HepG2 (cell line): ENCODE measurements at regions not wholly inside any gene's neighbourhood (a gene's known extent, or its start where the extent isn't known, plus 50 kb on each side); places are given as distances from the start of the nearest gene placed in this dataset.

ENCODE experiments used
- ATAC-seq: fragments of 200-7000 bp; cut with Tn5 transposase; 3 replicates; pipeline ENCODE4 v1.9.1; 2020; ENCODE audit warnings: mild to moderate bottlenecking, moderate library complexity
- BruUV-seq: library from RNA; stranded (reverse); fragments of 400-500 nt; replicated peaks from 2 replicates; lab custom pipeline; 2021; lab: Mats Ljungman, UMichigan
- CTCF ChIA-PET: fragments of 300-600 bp; formaldehyde crosslinking; extraction: SDS; loops from one replicate; lab custom pipeline; 2021; ENCODE audit warnings: low total read pairs, inconsistent platforms, low intra/inter-chr PET ratio; lab: Yijun Ruan, JAX
- POLR2A ChIA-PET: fragments of 350-600 bp; sonication (Branson Sonifier 250); formaldehyde crosslinking; loops from one replicate; lab custom pipeline; 2020; ENCODE audit warnings: antibody characterized with exemption, inconsistent platforms; lab: Yijun Ruan, JAX
- DNase-seq: peaks from one replicate; pipeline ENCODE4 v3.0.0-alpha.2; 2015; ENCODE audit warnings: low spot score
- FAIRE-seq: peaks from 3 replicates; lab custom pipeline; 2011; peaks lifted over from hg19 to GRCh38; lab: Jason Lieb, UNC
- H2AFZ ChIP-seq: one replicate; pipeline ENCODE4 v1.6.1; 2011; ENCODE audit warnings: low read length, inconsistent platforms
- H3K27ac ChIP-seq: fragments of 300-600 bp; 3 replicates; pipeline ENCODE4 v1.8.0; 2011; ENCODE audit warnings: mixed run types, mild to moderate bottlenecking, mixed read lengths, low read length, inconsistent platforms; ENCODE audit not compliant: insufficient read depth; ENCODE audit errors: extremely low read length
- H3K27me3 ChIP-seq, 2 experiments: fragments of 200-600 bp in 1 of 2; 2 replicates in 1 of 2; 3 replicates in 1 of 2; pipeline versions ENCODE4 v1.6.0 to v1.8.0; 2011; ENCODE audit warnings: low read length in 2 of 2, mild to moderate bottlenecking in 2 of 2, moderate library complexity in 2 of 2, inconsistent platforms in 1 of 2; ENCODE audit not compliant: insufficient read depth in 2 of 2, control insufficient read depth in 1 of 2
- H3K36me3 ChIP-seq, 2 experiments: fragments of 200-600 bp in 1 of 2; replicated peaks in 1 of 2; 2 replicates in 1 of 2; 3 replicates in 1 of 2; pipeline versions ENCODE4 v1.5.1 to v1.8.0; 2011; ENCODE audit warnings: low read length in 2 of 2, inconsistent platforms in 1 of 2; ENCODE audit not compliant: insufficient read depth in 2 of 2, control insufficient read depth in 1 of 2
- H3K4me1 ChIP-seq: 2 replicates; pipeline ENCODE4 v1.5.1; 2012; ENCODE audit warnings: low read length, inconsistent platforms; ENCODE audit not compliant: insufficient read depth
- H3K4me2 ChIP-seq: 2 replicates; pipeline ENCODE4 v1.6.0; 2011; ENCODE audit warnings: low read depth, low read length, inconsistent platforms
- H3K4me3 ChIP-seq, 3 experiments: fragments of 200-600 bp in 1 of 3; sonication (generic), shearing (Covaris generic) in 1 of 3; replicated peaks in 1 of 3; 2 replicates each; pipeline ENCODE4 v1.5.1; 2011 to 2016; ENCODE audit warnings: low read length in 3 of 3, inconsistent platforms in 2 of 3, low read depth in 2 of 3, mild to moderate bottlenecking in 2 of 3, control low read depth in 1 of 3, mixed read lengths in 1 of 3; ENCODE audit not compliant: insufficient read depth in 1 of 3
- H3K79me2 ChIP-seq: one replicate; pipeline ENCODE4 v1.6.1; 2011; ENCODE audit warnings: low read length, inconsistent platforms; ENCODE audit not compliant: insufficient read depth
- H3K9ac ChIP-seq: 2 replicates; pipeline ENCODE4 v1.6.0; 2011; ENCODE audit warnings: mild to moderate bottlenecking, low read depth, low read length, inconsistent platforms; ENCODE audit not compliant: insufficient read depth
- H3K9me3 ChIP-seq: 2 replicates; pipeline ENCODE4 v1.5.1; 2012; ENCODE audit warnings: mild to moderate bottlenecking, low read length
- H4K20me1 ChIP-seq: 2 replicates; pipeline ENCODE4 v1.6.0; 2011; ENCODE audit warnings: inconsistent platforms, mild to moderate bottlenecking, low read length, moderate library complexity; ENCODE audit not compliant: insufficient read depth
- KLF13 ChIP-seq: sonication (generic); formaldehyde crosslinking; IDR thresholded peaks from 2 replicates; pipeline ENCODE4 v1.4.0; 2020; ENCODE audit warnings: mild to moderate bottlenecking, missing genetic modification reagents
- POLR2AphosphoS2 ChIP-seq: IDR thresholded peaks from 2 replicates; pipeline ENCODE4 v1.6.1; 2011; ENCODE audit warnings: low read depth, low read length, improper control_type of control experiment
- SETDB1 ChIP-seq: sonication (generic); formaldehyde crosslinking; IDR thresholded peaks from 2 replicates; pipeline ENCODE4 v1.5.1; 2020; ENCODE audit warnings: missing genetic modification reagents, mild to moderate bottlenecking, borderline replicate concordance
- SOX6 ChIP-seq, 2 experiments: fragments of 450-650 bp in 1 of 2; sonication (generic) in 1 of 2; formaldehyde crosslinking in 1 of 2; IDR thresholded peaks; 2 replicates each; pipeline versions ENCODE4 v1.4.0 to v1.6.1; 2017 to 2020; ENCODE audit warnings: antibody characterized with exemption in 1 of 2, mild to moderate bottlenecking in 1 of 2, missing genetic modification reagents in 1 of 2
- ZBTB3 ChIP-seq: sonication (generic); formaldehyde crosslinking; IDR thresholded peaks from 2 replicates; pipeline ENCODE4 v1.4.0; 2020; ENCODE audit warnings: low read depth, mild to moderate bottlenecking, moderate library complexity, missing genetic modification reagents, borderline replicate concordance
- WGBS: methylation state at CpG from one replicate; pipeline ENCODE4 v1.1.6; 2017; ENCODE audit warnings: low lambda C conversion rate; 5-methylcytosine and 5-hydroxymethylcytosine counted together
- in situ Hi-C: cut with HindIII; loops from 2 replicates; pipeline ENCODE4 v1.10.0; 2017; ENCODE audit warnings: low pct_unique_long_range_greater_than_20kb; ENCODE audit not compliant: extremely low pct_ligation_motif_present
- intact Hi-C: fragments of 100-400 bp; cut with micrococcal nuclease; formaldehyde crosslinking; loops from one replicate; pipeline ENCODE4 v1.10.0; 2022; ENCODE audit not compliant: unreplicated experiment
- TF ChIP-seq, protein P1 (sequence below): sonication (generic); formaldehyde crosslinking; conservative IDR thresholded peaks from 2 replicates; pipeline ENCODE4 v1.4.0; 2020; ENCODE audit warnings: missing genetic modification reagents
- TF ChIP-seq, protein P2 (sequence below): sonication (generic); formaldehyde crosslinking; IDR thresholded peaks from 2 replicates; pipeline ENCODE4 v1.5.0; 2020; ENCODE audit warnings: mild to moderate bottlenecking, missing genetic modification reagents
- TF ChIP-seq, protein P3 (sequence below): sonication (generic); formaldehyde crosslinking; IDR thresholded peaks from 2 replicates; pipeline ENCODE4 v1.4.0; 2020; ENCODE audit warnings: mild to moderate bottlenecking, missing genetic modification reagents, borderline replicate concordance

DNA sequence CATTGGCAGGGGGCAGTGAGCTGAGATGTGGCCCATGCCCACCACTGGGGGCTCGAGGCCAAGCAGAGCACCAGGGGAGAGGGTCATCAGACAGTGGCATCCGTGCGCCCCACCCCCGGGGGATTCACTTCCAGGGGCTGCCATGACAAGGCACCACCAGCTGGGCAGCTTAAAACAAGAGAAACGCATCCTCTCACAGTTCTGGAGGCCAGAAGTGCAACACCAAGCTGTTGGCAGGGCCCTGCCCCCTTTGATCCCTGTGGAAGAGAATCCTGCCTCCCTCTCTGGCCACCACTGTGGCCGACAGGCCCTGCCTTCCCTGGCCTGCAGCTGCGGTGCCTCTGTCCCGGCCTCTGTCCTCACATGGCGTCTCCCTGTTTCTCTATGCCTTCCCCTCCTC lies 187.7 kb upstream of the ID2 start (continued):
- TF ChIP-seq, protein P1, sequence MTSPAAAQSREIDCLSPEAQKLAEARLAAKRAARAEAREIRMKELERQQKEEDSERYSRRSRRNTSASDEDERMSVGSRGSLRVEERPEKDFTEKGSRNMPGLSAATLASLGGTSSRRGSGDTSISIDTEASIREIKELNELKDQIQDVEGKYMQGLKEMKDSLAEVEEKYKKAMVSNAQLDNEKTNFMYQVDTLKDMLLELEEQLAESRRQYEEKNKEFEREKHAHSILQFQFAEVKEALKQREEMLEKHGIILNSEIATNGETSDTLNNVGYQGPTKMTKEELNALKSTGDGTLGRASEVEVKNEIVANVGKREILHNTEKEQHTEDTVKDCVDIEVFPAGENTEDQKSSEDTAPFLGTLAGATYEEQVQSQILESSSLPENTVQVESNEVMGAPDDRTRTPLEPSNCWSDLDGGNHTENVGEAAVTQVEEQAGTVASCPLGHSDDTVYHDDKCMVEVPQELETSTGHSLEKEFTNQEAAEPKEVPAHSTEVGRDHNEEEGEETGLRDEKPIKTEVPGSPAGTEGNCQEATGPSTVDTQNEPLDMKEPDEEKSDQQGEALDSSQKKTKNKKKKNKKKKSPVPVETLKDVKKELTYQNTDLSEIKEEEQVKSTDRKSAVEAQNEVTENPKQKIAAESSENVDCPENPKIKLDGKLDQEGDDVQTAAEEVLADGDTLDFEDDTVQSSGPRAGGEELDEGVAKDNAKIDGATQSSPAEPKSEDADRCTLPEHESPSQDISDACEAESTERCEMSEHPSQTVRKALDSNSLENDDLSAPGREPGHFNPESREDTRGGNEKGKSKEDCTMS (CRISPR knock-in tag), result no peak
- TF ChIP-seq SETDB1, result no peak
- TF ChIP-seq SOX6 (IDR thresholded peaks at IDR 0.05), result no peak
- no peak for TF ChIP-seq SOX6 (CRISPR knock-in tag; IDR thresholded peaks at IDR 0.05)
- no peak for TF ChIP-seq KLF13
- TF ChIP-seq POLR2AphosphoS2, result no peak

DNA sequence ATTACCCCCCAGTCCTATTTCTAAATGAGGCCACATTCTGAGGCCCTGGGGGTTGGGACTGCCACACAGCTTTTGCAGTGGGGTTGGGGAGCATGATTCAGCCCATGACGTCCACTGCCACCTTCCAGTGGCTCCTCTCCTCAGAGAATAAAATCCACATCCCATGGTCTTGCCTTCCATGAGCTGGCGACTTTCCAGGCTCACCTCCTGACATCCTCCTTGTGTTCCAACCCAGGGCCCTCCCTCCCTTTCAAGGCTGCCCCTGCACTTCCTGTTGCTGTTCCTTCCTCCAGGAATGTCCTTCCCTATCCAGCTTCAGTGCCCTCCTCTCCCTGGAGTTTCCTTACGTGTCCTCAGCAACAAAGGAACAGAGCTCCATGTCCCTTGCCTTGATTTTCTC lies 187.3 kb upstream of the ID2 start:
- CTCF ChIA-PET, result no interaction called here
- no peak overlapping the region for H3K4me2 ChIP-seq
- H3K79me2 ChIP-seq, result no peaks in the 10 kb centered on the region
- in situ Hi-C loops (no loop called here), intact Hi-C loops (no loop called here)
- H3K9ac ChIP-seq, result no peak overlapping the region
- H3K4me3 ChIP-seq, result no peak overlapping the region
- H3K9me3 ChIP-seq, result no peaks in the 10 kb centered on the region
- H3K27me3 ChIP-seq, result peaks cover 4 to 64% of the 10 kb centered on the region in 2 experiments; a peak in 4 of 5 replicates
- TF ChIP-seq, protein P2, sequence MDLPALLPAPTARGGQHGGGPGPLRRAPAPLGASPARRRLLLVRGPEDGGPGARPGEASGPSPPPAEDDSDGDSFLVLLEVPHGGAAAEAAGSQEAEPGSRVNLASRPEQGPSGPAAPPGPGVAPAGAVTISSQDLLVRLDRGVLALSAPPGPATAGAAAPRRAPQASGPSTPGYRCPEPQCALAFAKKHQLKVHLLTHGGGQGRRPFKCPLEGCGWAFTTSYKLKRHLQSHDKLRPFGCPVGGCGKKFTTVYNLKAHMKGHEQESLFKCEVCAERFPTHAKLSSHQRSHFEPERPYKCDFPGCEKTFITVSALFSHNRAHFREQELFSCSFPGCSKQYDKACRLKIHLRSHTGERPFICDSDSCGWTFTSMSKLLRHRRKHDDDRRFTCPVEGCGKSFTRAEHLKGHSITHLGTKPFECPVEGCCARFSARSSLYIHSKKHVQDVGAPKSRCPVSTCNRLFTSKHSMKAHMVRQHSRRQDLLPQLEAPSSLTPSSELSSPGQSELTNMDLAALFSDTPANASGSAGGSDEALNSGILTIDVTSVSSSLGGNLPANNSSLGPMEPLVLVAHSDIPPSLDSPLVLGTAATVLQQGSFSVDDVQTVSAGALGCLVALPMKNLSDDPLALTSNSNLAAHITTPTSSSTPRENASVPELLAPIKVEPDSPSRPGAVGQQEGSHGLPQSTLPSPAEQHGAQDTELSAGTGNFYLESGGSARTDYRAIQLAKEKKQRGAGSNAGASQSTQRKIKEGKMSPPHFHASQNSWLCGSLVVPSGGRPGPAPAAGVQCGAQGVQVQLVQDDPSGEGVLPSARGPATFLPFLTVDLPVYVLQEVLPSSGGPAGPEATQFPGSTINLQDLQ (CRISPR knock-in tag), result 0 out of 2 replicates have a peak, but pooled peaks have one; percentile 44
- TF ChIP-seq, protein P3, sequence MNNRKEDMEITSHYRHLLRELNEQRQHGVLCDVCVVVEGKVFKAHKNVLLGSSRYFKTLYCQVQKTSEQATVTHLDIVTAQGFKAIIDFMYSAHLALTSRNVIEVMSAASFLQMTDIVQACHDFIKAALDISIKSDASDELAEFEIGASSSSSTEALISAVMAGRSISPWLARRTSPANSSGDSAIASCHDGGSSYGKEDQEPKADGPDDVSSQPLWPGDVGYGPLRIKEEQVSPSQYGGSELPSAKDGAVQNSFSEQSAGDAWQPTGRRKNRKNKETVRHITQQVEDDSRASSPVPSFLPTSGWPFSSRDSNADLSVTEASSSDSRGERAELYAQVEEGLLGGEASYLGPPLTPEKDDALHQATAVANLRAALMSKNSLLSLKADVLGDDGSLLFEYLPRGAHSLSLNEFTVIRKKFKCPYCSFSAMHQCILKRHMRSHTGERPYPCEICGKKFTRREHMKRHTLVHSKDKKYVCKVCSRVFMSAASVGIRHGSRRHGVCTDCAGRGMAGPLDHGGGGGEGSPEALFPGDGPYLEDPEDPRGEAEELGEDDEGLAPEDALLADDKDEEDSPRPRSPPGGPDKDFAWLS (CRISPR knock-in tag), result no peak
- TF ChIP-seq ZBTB3 (CRISPR knock-in tag), result no peak
- BruUV-seq, result no TSS peak
- H3K36me3 ChIP-seq, result no peaks in the 10 kb centered on the region
- POLR2A ChIA-PET, result interaction anchor here (1.6 kb wide), 1 partner anchor 187 kb away, joined by 5 read pairs; the partner anchor contains the start of gene ID2
- 37% methylated on average over 3 of the region's 3 CpGs for WGBS
- no peak overlapping the region for H2AFZ ChIP-seq
- no peak for DNase-seq
- no peak overlapping the region for H3K27ac ChIP-seq
- ATAC-seq, result no peak
- FAIRE-seq, result no peak
- H3K4me1 ChIP-seq, result peaks cover 38% of the 10 kb centered on the region
- no peaks in the 10 kb centered on the region for H4K20me1 ChIP-seq
